ENCODE measurements at regions not wholly inside any gene's neighbourhood (a gene's known extent, or its start where the extent isn't known, plus 50 kb on each side); places are given as distances from the start of the nearest gene placed in this dataset.

DNA sequence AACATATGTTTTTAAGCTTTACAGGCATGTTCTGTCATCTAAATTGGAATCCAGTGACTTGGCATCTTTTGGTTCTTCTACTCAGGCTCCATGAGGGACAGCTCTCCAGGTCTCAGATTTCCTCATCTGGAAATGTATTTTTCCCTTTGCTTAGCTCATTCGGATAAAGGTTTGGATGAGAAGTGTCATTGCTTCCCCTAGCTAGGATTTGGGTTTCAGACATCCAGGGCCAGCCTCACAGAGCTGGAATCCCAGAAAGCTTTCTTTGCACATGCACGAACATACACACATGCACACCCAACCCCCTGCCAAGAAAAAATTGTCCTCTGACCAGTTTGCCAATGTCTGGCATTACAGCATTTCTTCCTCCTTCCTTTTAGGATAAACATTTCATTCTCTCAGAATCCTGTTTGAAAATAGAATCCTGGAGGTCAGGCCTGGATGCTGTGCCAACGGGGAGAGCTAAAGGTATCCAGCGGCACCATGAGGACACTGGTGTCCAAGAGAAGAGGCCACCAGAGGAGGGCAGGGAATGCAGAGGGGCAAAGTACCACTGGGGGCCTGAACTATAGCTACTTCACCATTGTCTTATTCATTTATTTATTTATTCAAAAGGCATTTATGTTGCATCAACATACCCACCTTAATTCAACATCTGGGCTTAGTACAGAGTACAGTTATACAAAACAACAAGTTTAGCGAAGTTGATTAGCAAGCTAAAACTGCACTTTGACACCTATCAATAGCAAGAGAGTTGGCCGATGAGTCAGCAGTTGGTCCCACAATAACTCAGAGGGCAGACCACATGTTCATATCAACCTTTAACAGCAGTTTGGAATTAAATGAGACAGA lies 97.9 kb upstream of the ATL2 start:
- TF ChIP-seq, protein P1, sequence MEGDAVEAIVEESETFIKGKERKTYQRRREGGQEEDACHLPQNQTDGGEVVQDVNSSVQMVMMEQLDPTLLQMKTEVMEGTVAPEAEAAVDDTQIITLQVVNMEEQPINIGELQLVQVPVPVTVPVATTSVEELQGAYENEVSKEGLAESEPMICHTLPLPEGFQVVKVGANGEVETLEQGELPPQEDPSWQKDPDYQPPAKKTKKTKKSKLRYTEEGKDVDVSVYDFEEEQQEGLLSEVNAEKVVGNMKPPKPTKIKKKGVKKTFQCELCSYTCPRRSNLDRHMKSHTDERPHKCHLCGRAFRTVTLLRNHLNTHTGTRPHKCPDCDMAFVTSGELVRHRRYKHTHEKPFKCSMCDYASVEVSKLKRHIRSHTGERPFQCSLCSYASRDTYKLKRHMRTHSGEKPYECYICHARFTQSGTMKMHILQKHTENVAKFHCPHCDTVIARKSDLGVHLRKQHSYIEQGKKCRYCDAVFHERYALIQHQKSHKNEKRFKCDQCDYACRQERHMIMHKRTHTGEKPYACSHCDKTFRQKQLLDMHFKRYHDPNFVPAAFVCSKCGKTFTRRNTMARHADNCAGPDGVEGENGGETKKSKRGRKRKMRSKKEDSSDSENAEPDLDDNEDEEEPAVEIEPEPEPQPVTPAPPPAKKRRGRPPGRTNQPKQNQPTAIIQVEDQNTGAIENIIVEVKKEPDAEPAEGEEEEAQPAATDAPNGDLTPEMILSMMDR (IDR thresholded peaks at IDR 0.05), result no peak
- TF ChIP-seq POLR2AphosphoS5 (IDR thresholded peaks at IDR 0.05), result no peak
